Activated B cell treated with CpG ODN at 0.5 μM for 24 hours (primary cell): ENCODE measurements at regions not wholly inside any gene's neighbourhood (a gene's known extent, or its start where the extent isn't known, plus 50 kb on each side); places are given as distances from the start of the nearest gene placed in this dataset.

Experiments used
- ATAC-seq: fragments of 200-7000 bp; cut with Tn5 transposase; one replicate; pipeline ENCODE4 v1.10.0; 2021; ENCODE audit warnings: low read depth, mild to moderate bottlenecking, moderate library complexity
- CTCF ChIA-PET: fragments of 350-600 bp; sonication (Branson Sonifier 250); formaldehyde crosslinking; loops from one replicate; lab custom pipeline; 2021; ENCODE audit warnings: antibody characterized with exemption; lab: Charles Lee
- POLR2A ChIA-PET: fragments of 350-600 bp; sonication (Branson Sonifier 250); formaldehyde crosslinking; loops from one replicate; lab custom pipeline; 2021; ENCODE audit warnings: antibody characterized with exemption; lab: Charles Lee
- DNase-seq: peaks from one replicate; pipeline ENCODE4 v3.0.0; 2022
- H3K27ac Mint-ChIP-seq: one replicate; pipeline ENCODE4 v1.8.0; 2020; ENCODE audit warnings: mixed read lengths
- H3K27me3 Mint-ChIP-seq: one replicate; pipeline ENCODE4 v1.8.0; 2021; ENCODE audit warnings: mixed read lengths
- H3K36me3 Mint-ChIP-seq: one replicate; pipeline ENCODE4 v1.8.0; 2021; ENCODE audit warnings: low read depth, mixed read lengths
- H3K4me1 Mint-ChIP-seq: one replicate; pipeline ENCODE4 v1.8.0; 2021; ENCODE audit warnings: mixed read lengths
- H3K4me3 Mint-ChIP-seq: one replicate; pipeline ENCODE4 v1.8.0; 2020; ENCODE audit warnings: mild to moderate bottlenecking, mixed read lengths
- H3K9me3 Mint-ChIP-seq: one replicate; pipeline ENCODE4 v1.8.0; 2020; ENCODE audit warnings: mixed read lengths
- CTCF ChIP-seq: fragments of 200-600 bp; IDR thresholded peaks from one replicate; pipeline ENCODE4 v1.8.0; 2022; ENCODE audit warnings: antibody characterized with exemption, mild to moderate bottlenecking
- intact Hi-C: fragments of 100-400 bp; cut with micrococcal nuclease; formaldehyde crosslinking; loops from one replicate; pipeline ENCODE4 v1.15.1; 2024

- ATAC-seq, result no peak
- H3K27me3 Mint-ChIP-seq, result peaks cover 3% of the 10 kb centered on the region
- no peak for DNase-seq
- intact Hi-C loops, result no loop called here
- H3K4me3 Mint-ChIP-seq, result no peak overlapping the region
- CTCF ChIA-PET, result no interaction called here
- H3K36me3 Mint-ChIP-seq, result no peaks in the 10 kb centered on the region
- no peak for TF ChIP-seq CTCF
- POLR2A ChIA-PET, result no interaction called here
- H3K9me3 Mint-ChIP-seq, result no peaks in the 10 kb centered on the region
- no peak overlapping the region for H3K27ac Mint-ChIP-seq
- no peaks in the 10 kb centered on the region for H3K4me1 Mint-ChIP-seq
These were observed 71.0 kb upstream of the CYP1B1 start for GRCh38 chr2:38146907-38147307.

GRCh38 chr2:38146275-38146906 is 70.4 kb upstream of the CYP1B1 start:
- Mint-ChIP-seq H3K27ac (no peak overlapping the region), H3K36me3 (no peaks in the 10 kb centered on the region), H3K9me3 (no peaks in the 10 kb centered on the region), H3K27me3 (peaks cover 3% of the 10 kb centered on the region), H3K4me3 (no peak overlapping the region), H3K4me1 (no peaks in the 10 kb centered on the region)
- intact Hi-C loops, result no loop called here
- DNase-seq (no peak), ATAC-seq (no peak)
- no peak for TF ChIP-seq CTCF
- ChIA-PET CTCF (no interaction called here), POLR2A (no interaction called here)

GRCh38 chr2:38145236-38145635 is 69.3 kb upstream of the CYP1B1 start:
- intact Hi-C loops, result no loop called here
- CTCF ChIA-PET, result no interaction called here
- Mint-ChIP-seq H3K27ac (no peak overlapping the region), H3K27me3 (peaks cover 5% of the 10 kb centered on the region), H3K36me3 (no peaks in the 10 kb centered on the region), H3K9me3 (no peaks in the 10 kb centered on the region), H3K4me1 (no peaks in the 10 kb centered on the region), H3K4me3 (no peak overlapping the region)
- POLR2A ChIA-PET, result no interaction called here
- TF ChIP-seq CTCF, result no peak
- ATAC-seq (no peak), DNase-seq (no peak)

- DNase-seq (no peak), ATAC-seq (no peak)
- H3K4me1 Mint-ChIP-seq, result no peaks in the 10 kb centered on the region
- no peak overlapping the region for H3K27ac Mint-ChIP-seq
- CTCF ChIA-PET, result no interaction called here
- no peaks in the 10 kb centered on the region for H3K9me3 Mint-ChIP-seq
- peaks cover 10% of the 10 kb centered on the region for H3K27me3 Mint-ChIP-seq
- TF ChIP-seq CTCF, result no peak
- H3K4me3 Mint-ChIP-seq, result no peak overlapping the region
- intact Hi-C loops, result no loop called here
- POLR2A ChIA-PET, result no interaction called here
- no peaks in the 10 kb centered on the region for H3K36me3 Mint-ChIP-seq
These were observed 66.7 kb upstream of the CYP1B1 start for GRCh38 chr2:38142627-38143026.

- CTCF ChIA-PET, result no interaction called here
- Mint-ChIP-seq H3K4me1 (no peaks in the 10 kb centered on the region), H3K9me3 (no peaks in the 10 kb centered on the region), H3K27ac (no peak overlapping the region), H3K36me3 (no peaks in the 10 kb centered on the region), H3K4me3 (no peak overlapping the region), H3K27me3 (peaks cover 13% of the 10 kb centered on the region)
- TF ChIP-seq CTCF, result no peak
- intact Hi-C loops, result no loop called here
- ATAC-seq, result no peak
- POLR2A ChIA-PET, result no interaction called here
- no peak for DNase-seq
These were observed 65.5 kb upstream of the CYP1B1 start for GRCh38 chr2:38141501-38141900.
